Astrocyte (in vitro differentiated cells and primary cell): ENCODE measurements at regions not wholly inside any gene's neighbourhood (a gene's known extent, or its start where the extent isn't known, plus 50 kb on each side); places are given as distances from the start of the nearest gene placed in this dataset.

Experiments
- DNase-seq: peaks from one replicate; pipeline ENCODE4 v3.0.0-alpha.2; 2010; ENCODE audit warnings: low read depth
- FAIRE-seq: peaks from 2 replicates; lab custom pipeline; 2011; peaks lifted over from hg19 to GRCh38; lab: Jason Lieb, UNC
- H2AFZ ChIP-seq: 2 replicates; pipeline ENCODE4 v1.6.0; 2012; ENCODE audit warnings: low read depth, low read length, inconsistent platforms
- H3K27ac ChIP-seq: 2 replicates; pipeline ENCODE4 v1.5.1; 2011; ENCODE audit warnings: low read depth, low read length, inconsistent platforms
- H3K27me3 ChIP-seq: 2 replicates; pipeline ENCODE4 v1.6.0; 2011; ENCODE audit warnings: low read length, inconsistent platforms; ENCODE audit not compliant: insufficient read depth
- H3K36me3 ChIP-seq: 2 replicates; pipeline ENCODE4 v1.5.1; 2011; ENCODE audit warnings: low read length, inconsistent platforms; ENCODE audit not compliant: insufficient read depth
- H3K4me1 ChIP-seq: 2 replicates; pipeline ENCODE4 v1.5.1; 2011; ENCODE audit warnings: low read length, inconsistent platforms; ENCODE audit not compliant: insufficient read depth
- H3K4me2 ChIP-seq: 2 replicates; pipeline ENCODE4 v1.6.0; 2012; ENCODE audit warnings: low read length, inconsistent platforms
- H3K4me3 ChIP-seq: 2 replicates; pipeline ENCODE4 v1.5.1; 2011; ENCODE audit warnings: low read depth, mild to moderate bottlenecking, low read length, inconsistent platforms; ENCODE audit not compliant: insufficient read depth
- H3K79me2 ChIP-seq: 2 replicates; pipeline ENCODE4 v1.6.0; 2012; ENCODE audit warnings: mild to moderate bottlenecking, low read length, inconsistent platforms; ENCODE audit not compliant: insufficient read depth
- H3K9ac ChIP-seq: 2 replicates; pipeline ENCODE4 v1.6.0; 2012; ENCODE audit warnings: mild to moderate bottlenecking, low read length, inconsistent platforms
- H3K9me3 ChIP-seq: 2 replicates; pipeline ENCODE4 v1.5.1; 2012; ENCODE audit warnings: low read depth, mild to moderate bottlenecking, low read length, inconsistent platforms; ENCODE audit not compliant: insufficient read depth
- H4K20me1 ChIP-seq: 2 replicates; pipeline ENCODE4 v1.6.0; 2012; ENCODE audit warnings: low read length, inconsistent platforms; ENCODE audit not compliant: insufficient read depth
- H3K27ac Mint-ChIP-seq: one replicate; pipeline ENCODE4 v1.8.0; 2021; ENCODE audit warnings: mild to moderate bottlenecking, mixed read lengths; ENCODE audit not compliant: unreplicated experiment
- H3K27me3 Mint-ChIP-seq: one replicate; pipeline ENCODE4 v1.8.0; 2021; ENCODE audit warnings: low read depth, mixed read lengths; ENCODE audit not compliant: unreplicated experiment
- H3K36me3 Mint-ChIP-seq: one replicate; pipeline ENCODE4 v1.8.0; 2021; ENCODE audit warnings: low read depth, mixed read lengths; ENCODE audit not compliant: unreplicated experiment
- H3K4me1 Mint-ChIP-seq: one replicate; pipeline ENCODE4 v1.8.0; 2021; ENCODE audit warnings: low read depth, mixed read lengths; ENCODE audit not compliant: unreplicated experiment
- H3K4me3 Mint-ChIP-seq: one replicate; pipeline ENCODE4 v1.8.0; 2021; ENCODE audit warnings: mild to moderate bottlenecking, moderate library complexity, mixed read lengths; ENCODE audit not compliant: unreplicated experiment
- H3K9me3 Mint-ChIP-seq: one replicate; pipeline ENCODE4 v1.8.0; 2021; ENCODE audit warnings: mild to moderate bottlenecking, mixed read lengths; ENCODE audit not compliant: unreplicated experiment
- CTCF ChIP-seq: IDR thresholded peaks from 2 replicates; pipeline ENCODE4 v1.5.1; 2011; ENCODE audit warnings: low read depth, mild to moderate bottlenecking, inconsistent platforms, low read length, moderate library complexity; ENCODE audit not compliant: insufficient read depth
- EZH2 ChIP-seq: IDR thresholded peaks from 2 replicates; pipeline ENCODE4 v1.6.1; 2012; ENCODE audit warnings: mild to moderate bottlenecking, low read length, inconsistent platforms; ENCODE audit not compliant: insufficient read depth

GRCh38 chr2:226220511-226220910 is 579.1 kb downstream of the IRS1 start:
- no peak overlapping the region for H3K4me3 ChIP-seq
- no peaks in the 10 kb centered on the region for H3K4me1 ChIP-seq
- H3K79me2 ChIP-seq = no peaks in the 10 kb centered on the region
- H3K9ac ChIP-seq = no peak overlapping the region
- FAIRE-seq (no peak), DNase-seq (no peak)
- H3K27me3 ChIP-seq = no peaks in the 10 kb centered on the region
- no peak overlapping the region for H2AFZ ChIP-seq
- no peak overlapping the region for H3K27ac ChIP-seq
- Mint-ChIP-seq H3K27ac (no peak overlapping the region), H3K9me3 (no peaks in the 10 kb centered on the region), H3K27me3 (no peaks in the 10 kb centered on the region), H3K4me1 (peaks cover 2% of the 10 kb centered on the region), H3K36me3 (no peaks in the 10 kb centered on the region), H3K4me3 (no peak overlapping the region)
- no peak for TF ChIP-seq CTCF
- H3K4me2 ChIP-seq = no peak overlapping the region
- H3K36me3 ChIP-seq = no peaks in the 10 kb centered on the region
- no peaks in the 10 kb centered on the region for H3K9me3 ChIP-seq
- H4K20me1 ChIP-seq = no peaks in the 10 kb centered on the region

- no peak overlapping the region for H3K9ac ChIP-seq
- H3K9me3 ChIP-seq = no peaks in the 10 kb centered on the region
- FAIRE-seq (no peak), DNase-seq (no peak)
- H3K36me3 ChIP-seq = no peaks in the 10 kb centered on the region
- H2AFZ ChIP-seq = no peak overlapping the region
- no peaks in the 10 kb centered on the region for H4K20me1 ChIP-seq
- H3K27me3 ChIP-seq = no peaks in the 10 kb centered on the region
- no peak overlapping the region for H3K27ac ChIP-seq
- Mint-ChIP-seq H3K4me3 (no peak overlapping the region), H3K36me3 (no peaks in the 10 kb centered on the region), H3K4me1 (peaks cover 13% of the 10 kb centered on the region), H3K9me3 (no peaks in the 10 kb centered on the region), H3K27me3 (no peaks in the 10 kb centered on the region), H3K27ac (peak overlapping the region; percentile 31)
- no peak overlapping the region for H3K4me3 ChIP-seq
- TF ChIP-seq CTCF (no peak), EZH2 (no peak)
- H3K4me2 ChIP-seq = no peak overlapping the region
- H3K4me1 ChIP-seq = peaks cover 12% of the 10 kb centered on the region
- H3K79me2 ChIP-seq = no peaks in the 10 kb centered on the region
Observed at GRCh38 chr2:226217191-226217590, 582.4 kb downstream of the IRS1 start.

GRCh38 chr2:226216575-226216974 is 583.0 kb downstream of the IRS1 start:
- Mint-ChIP-seq H3K27ac (peak overlapping the region; percentile 26), H3K4me3 (no peak overlapping the region), H3K9me3 (no peaks in the 10 kb centered on the region), H3K4me1 (peaks cover 13% of the 10 kb centered on the region), H3K27me3 (no peaks in the 10 kb centered on the region), H3K36me3 (no peaks in the 10 kb centered on the region)
- Histone ChIP-seq H3K4me1 (peaks cover 12% of the 10 kb centered on the region), H2AFZ (no peak overlapping the region), H3K27ac (no peak overlapping the region), H3K27me3 (no peaks in the 10 kb centered on the region), H3K9me3 (no peaks in the 10 kb centered on the region), H4K20me1 (no peaks in the 10 kb centered on the region), H3K4me2 (no peak overlapping the region), H3K4me3 (no peak overlapping the region), H3K79me2 (no peaks in the 10 kb centered on the region), H3K36me3 (no peaks in the 10 kb centered on the region), H3K9ac (no peak overlapping the region)
- TF ChIP-seq CTCF (no peak), EZH2 (no peak)
- FAIRE-seq (no peak), DNase-seq (no peak)
